ENCODE measurements at regions not wholly inside any gene's neighbourhood (a gene's known extent, or its start where the extent isn't known, plus 50 kb on each side); places are given as distances from the start of the nearest gene placed in this dataset.

DNA sequence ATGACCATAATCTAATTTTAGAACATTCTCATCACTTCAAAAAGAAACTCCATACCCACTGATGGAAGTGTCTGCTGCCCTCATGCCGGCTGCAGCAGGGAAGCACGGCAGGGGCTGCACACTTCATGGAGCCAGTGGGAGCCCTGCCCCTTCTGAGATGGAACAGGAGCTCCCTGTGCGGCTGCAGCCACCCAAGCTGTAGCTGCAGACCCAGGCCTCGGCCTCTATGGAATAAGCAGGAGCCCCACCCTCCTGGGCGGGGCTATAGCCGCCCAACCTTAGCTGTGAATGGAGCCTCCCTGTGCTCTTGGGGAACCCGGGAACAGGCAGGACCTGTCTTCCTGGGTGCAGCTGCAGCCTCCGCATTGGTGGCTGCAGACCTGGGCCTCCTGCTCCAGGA, 128.5 kb downstream of the NUDT12 start:
- peaks cover 33% of the 10 kb centered on the region for H3K4me1 Mint-ChIP-seq (ENCODE audit: unreplicated experiment)
- H3K27ac Mint-ChIP-seq (ENCODE audit: unreplicated experiment): no peak overlapping the region
- H3K27me3 Mint-ChIP-seq (ENCODE audit: unreplicated experiment): no peaks in the 10 kb centered on the region
- TF ChIP-seq, protein P1, sequence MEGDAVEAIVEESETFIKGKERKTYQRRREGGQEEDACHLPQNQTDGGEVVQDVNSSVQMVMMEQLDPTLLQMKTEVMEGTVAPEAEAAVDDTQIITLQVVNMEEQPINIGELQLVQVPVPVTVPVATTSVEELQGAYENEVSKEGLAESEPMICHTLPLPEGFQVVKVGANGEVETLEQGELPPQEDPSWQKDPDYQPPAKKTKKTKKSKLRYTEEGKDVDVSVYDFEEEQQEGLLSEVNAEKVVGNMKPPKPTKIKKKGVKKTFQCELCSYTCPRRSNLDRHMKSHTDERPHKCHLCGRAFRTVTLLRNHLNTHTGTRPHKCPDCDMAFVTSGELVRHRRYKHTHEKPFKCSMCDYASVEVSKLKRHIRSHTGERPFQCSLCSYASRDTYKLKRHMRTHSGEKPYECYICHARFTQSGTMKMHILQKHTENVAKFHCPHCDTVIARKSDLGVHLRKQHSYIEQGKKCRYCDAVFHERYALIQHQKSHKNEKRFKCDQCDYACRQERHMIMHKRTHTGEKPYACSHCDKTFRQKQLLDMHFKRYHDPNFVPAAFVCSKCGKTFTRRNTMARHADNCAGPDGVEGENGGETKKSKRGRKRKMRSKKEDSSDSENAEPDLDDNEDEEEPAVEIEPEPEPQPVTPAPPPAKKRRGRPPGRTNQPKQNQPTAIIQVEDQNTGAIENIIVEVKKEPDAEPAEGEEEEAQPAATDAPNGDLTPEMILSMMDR (IDR thresholded peaks at IDR 0.05): no peak
- no peak overlapping the region for H3K4me3 Mint-ChIP-seq (ENCODE audit: unreplicated experiment)
- H3K9me3 Mint-ChIP-seq (ENCODE audit: unreplicated experiment): peaks cover 5% of the 10 kb centered on the region
- DNase-seq (ENCODE audit: extremely low spot score, unreplicated experiment): no peak
- H3K36me3 Mint-ChIP-seq (ENCODE audit: unreplicated experiment): no peaks in the 10 kb centered on the region

DNA sequence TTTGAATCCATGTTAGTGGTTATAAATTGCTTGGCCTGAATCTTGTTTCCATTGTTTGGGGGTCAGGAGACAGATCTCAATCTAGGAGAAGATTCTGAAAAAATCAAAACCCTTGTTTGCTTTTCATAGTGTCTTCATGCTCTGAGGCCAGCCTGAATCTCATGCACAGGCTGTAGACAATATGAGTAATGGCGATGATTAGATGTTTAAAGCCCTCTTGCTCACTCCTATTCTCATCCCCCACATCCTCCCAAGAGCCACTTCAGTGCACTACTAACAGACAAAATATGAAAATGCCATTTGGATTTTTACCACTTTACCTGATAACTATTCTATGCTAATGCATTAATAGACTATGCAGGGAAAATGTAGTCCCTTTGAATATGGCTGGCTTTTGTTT, 129.4 kb downstream of the NUDT12 start:
- Mint-ChIP-seq H3K4me3 (ENCODE audit: unreplicated experiment) (no peak overlapping the region), H3K27me3 (ENCODE audit: unreplicated experiment) (no peaks in the 10 kb centered on the region), H3K36me3 (ENCODE audit: unreplicated experiment) (no peaks in the 10 kb centered on the region), H3K4me1 (ENCODE audit: unreplicated experiment) (peaks cover 32% of the 10 kb centered on the region), H3K27ac (ENCODE audit: unreplicated experiment) (no peak overlapping the region), H3K9me3 (ENCODE audit: unreplicated experiment) (no peaks in the 10 kb centered on the region)
- DNase-seq (ENCODE audit: extremely low spot score, unreplicated experiment): no peak
- TF ChIP-seq, protein P1 (IDR thresholded peaks at IDR 0.05): no peak

DNA sequence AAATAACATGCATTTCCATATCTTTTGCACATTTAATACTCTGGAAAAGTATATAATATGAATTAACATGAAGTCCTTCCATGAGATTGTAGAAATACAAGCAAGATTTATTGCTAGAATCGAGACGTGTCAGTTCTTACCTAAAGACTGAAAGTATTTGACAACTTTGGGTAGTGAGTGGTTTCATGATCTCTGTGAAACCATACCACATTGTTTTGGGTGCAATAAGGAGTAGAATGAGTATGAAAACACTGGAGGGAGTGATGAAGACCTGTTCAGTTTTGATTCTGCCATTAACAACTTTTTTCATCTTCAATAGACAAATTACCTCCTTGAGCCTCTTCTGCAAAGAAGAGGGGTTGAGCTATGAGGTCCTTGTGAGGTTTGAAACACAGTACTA, 133.7 kb downstream of the NUDT12 start:
- Mint-ChIP-seq H3K4me3 (ENCODE audit: unreplicated experiment) (no peak overlapping the region), H3K27ac (ENCODE audit: unreplicated experiment) (peak overlapping the region; percentile 79), H3K36me3 (ENCODE audit: unreplicated experiment) (no peaks in the 10 kb centered on the region), H3K9me3 (ENCODE audit: unreplicated experiment) (no peaks in the 10 kb centered on the region), H3K27me3 (ENCODE audit: unreplicated experiment) (no peaks in the 10 kb centered on the region), H3K4me1 (ENCODE audit: unreplicated experiment) (peaks cover 60% of the 10 kb centered on the region)
- DNase-seq (ENCODE audit: extremely low spot score, unreplicated experiment): no peak
- TF ChIP-seq, protein P1 (IDR thresholded peaks at IDR 0.05): no peak

DNA sequence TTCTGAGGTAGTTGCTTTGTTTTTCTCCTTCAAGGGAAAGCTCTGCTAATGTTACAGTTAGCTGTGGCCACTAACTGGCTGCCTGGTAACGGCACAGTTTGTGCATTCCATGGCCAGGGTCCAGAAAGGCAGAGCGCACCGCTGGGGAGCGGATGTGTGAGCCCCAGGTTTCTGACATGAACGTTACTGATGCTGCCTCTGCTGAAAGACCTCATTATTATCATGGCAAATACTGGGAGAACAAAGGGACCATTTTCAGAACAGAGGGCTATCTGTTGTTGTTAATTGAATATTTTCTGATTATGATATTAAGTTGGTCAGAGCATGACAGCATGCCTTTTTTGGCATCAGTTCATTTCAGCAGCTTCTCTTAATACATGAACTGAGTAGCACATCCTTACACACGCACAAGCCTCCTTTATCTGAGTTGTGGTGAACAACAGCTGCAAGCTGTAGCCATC, 134.1 kb downstream of the NUDT12 start:
- Mint-ChIP-seq H3K27me3 (ENCODE audit: unreplicated experiment) (no peaks in the 10 kb centered on the region), H3K4me1 (ENCODE audit: unreplicated experiment) (peaks cover 65% of the 10 kb centered on the region), H3K36me3 (ENCODE audit: unreplicated experiment) (no peaks in the 10 kb centered on the region), H3K27ac (ENCODE audit: unreplicated experiment) (peak overlapping the region; percentile 79), H3K4me3 (ENCODE audit: unreplicated experiment) (peak overlapping the region; percentile 10), H3K9me3 (ENCODE audit: unreplicated experiment) (no peaks in the 10 kb centered on the region)
- DNase-seq (ENCODE audit: extremely low spot score, unreplicated experiment): peak; percentile 86
- TF ChIP-seq, protein P1 (IDR thresholded peaks at IDR 0.05): no peak

DNA sequence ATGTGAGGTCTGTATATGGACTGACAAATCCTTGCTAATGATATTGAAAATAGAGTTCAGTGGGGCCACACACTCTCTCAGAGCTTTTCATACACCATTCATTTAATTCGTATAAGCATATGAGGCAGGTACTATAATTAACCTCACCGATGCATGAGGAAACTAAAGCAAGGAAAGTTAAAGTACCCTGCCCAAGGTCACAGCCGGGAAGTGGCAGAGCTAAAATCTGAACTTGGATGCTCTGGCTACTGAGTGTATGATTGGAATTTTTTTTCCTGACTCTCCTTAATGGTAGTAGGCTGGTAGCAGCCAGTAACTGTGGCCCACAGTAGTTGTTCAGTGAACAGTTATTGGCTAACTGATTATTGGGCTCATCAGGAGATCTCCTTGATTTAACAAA, 135.3 kb downstream of the NUDT12 start:
- H3K27me3 Mint-ChIP-seq (ENCODE audit: unreplicated experiment): no peaks in the 10 kb centered on the region
- no peak for DNase-seq (ENCODE audit: extremely low spot score, unreplicated experiment)
- H3K27ac Mint-ChIP-seq (ENCODE audit: unreplicated experiment): peak overlapping the region; percentile 1
- no peaks in the 10 kb centered on the region for H3K36me3 Mint-ChIP-seq (ENCODE audit: unreplicated experiment)
- H3K4me3 Mint-ChIP-seq (ENCODE audit: unreplicated experiment): no peak overlapping the region
- peaks cover 69% of the 10 kb centered on the region for H3K4me1 Mint-ChIP-seq (ENCODE audit: unreplicated experiment)
- H3K9me3 Mint-ChIP-seq (ENCODE audit: unreplicated experiment): no peaks in the 10 kb centered on the region
- TF ChIP-seq, protein P1 (IDR thresholded peaks at IDR 0.05): no peak

All from osteocyte (in vitro differentiated cells).